Activated CD4-positive, alpha-beta T cell treated with anti-CD3 and anti-CD28 coated beads, Interleukin-2, amount 50 U/mL, for 24 hours (primary cell): ENCODE measurements at regions not wholly inside any gene's neighbourhood (a gene's known extent, or its start where the extent isn't known, plus 50 kb on each side); places are given as distances from the start of the nearest gene placed in this dataset.
"Not testable (repeated sequence)": the region's sequence is repeated elsewhere in the genome, so short reads cannot be mapped to it uniquely, and the experiment has no call there.

Source experiments
- DNase-seq, 2 donors: peaks; one replicate each; pipeline ENCODE4 v3.0.0-alpha.2; 2020; ENCODE audit warnings: low read depth in 1 of 2, low spot score in 1 of 2

DNA sequence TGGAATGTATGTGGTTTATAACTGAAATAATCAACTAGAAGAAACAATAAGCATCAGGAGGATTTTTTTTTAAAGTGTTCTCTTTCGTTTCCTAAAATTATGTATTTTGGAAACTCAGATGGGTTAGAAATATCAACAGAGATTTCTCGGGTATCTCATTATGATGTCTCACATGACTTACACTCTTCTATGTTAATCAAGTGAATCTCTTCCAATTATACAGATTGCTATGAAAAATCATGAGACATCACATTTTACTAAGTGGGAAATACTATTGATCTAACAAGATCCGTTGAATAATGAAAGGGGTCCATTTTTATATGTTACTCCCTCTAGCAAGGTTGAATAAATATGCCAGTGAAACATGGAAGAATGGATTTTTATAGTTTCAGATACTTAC is 54.7 kb upstream of the NRIP1 start:
- DNase-seq, result no peak

GRCh38 chr21:15121097-15121654 is 56.4 kb upstream of the NRIP1 start:
- DNase-seq, result no peak

GRCh38 chr21:15121655-15122120 is 56.9 kb upstream of the NRIP1 start:
- DNase-seq, result no peak

DNA sequence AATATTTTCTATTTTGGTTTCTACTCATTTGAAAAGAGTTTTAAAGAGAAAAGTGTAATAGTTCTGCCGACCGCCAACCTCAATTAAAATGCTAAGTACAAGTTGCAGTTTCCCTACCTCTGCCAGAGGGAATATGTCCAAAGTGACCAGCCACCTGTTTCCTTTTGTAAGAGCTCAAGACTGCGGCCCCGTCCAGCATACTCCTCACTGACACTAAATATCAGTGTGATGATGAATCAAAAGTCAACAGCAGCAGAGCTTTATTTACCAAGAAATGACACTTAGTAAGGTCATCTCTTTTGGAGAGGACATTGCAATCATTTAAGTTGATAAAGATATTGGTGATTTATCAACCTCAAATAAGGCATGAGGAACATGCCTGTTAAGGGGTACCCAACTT is 57.4 kb upstream of the NRIP1 start:
- no peak for DNase-seq

- no peak for DNase-seq
These were observed 59.9 kb upstream of the NRIP1 start for GRCh38 chr21:15124731-15125130.

DNA sequence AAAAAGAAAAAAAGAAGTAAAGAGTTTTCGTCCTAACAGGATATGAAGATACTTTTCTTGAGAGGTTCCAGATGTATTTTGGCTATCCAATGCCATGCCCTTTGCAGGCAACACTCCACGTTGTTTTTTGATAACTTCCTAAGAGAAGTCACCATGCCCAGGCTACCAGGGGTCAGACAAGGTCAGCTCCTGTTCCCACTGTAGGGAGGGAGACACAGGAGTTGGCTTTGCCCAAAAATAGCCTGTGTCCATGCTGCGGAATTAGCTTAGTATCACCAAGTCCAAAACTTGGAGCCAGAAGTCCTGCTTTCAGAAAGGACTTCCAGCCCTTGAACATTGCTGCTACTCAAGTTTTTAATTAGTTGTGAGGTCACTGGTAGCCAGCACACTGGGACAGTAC is 62.1 kb upstream of the NRIP1 start:
- no peak for DNase-seq

DNA sequence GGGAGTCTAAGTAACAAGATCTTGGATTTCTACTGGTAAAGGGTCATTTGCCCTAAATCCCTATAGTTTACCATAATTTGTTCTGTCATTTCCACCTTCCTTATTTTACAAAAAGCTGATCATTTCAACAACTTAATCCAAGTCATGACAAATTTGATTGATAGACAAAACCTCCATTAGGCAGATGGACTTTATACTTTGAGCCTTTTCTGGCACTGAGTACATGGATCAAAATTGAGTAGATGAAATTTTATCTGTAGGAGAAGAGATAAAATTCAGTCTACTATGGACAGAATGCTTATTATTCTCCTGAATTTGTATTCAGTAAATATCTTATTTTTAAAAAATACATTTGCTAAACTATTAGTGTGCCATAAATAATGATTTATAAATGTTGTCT is 62.6 kb upstream of the NRIP1 start:
- no peak for DNase-seq

DNA sequence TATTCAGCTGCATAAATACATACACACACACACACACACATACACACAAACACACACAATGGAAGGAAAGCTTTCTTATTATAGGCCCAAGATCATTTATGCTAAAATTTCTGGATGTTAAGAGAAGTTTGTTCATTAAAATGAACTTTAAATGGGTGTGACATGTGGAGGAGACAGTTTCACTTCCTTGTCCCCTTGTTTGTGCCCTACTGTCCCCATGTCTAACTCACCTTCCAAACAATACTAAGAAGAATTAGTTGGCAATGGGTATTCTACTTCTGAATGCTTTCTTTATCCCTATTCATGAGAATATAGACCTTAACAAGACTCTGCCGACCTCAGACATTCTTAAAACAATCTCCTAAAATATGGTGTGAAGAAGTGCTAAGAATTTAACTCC is 63.5 kb upstream of the NRIP1 start:
- DNase-seq, result no peak

DNA sequence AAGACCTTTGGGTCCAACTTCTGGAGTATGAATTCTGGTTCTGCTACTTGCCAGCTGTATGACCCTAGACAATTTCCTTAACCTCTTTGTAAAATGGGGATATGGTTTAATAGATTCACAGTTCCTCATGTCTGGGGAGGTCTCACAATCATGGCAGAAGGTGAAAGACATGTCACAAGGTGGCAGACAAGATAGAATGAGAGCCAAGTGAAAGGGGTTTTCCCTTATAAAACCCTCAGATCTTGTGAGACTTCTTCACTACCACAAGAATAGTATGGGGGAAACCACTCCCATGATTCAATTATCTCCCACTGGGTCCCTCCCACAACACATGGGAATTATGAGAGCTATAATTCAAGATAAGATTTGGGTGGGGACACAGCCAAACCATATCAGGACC is 63.9 kb upstream of the NRIP1 start:
- not testable (repeated sequence) for DNase-seq

GRCh38 chr21:15130326-15130725 is 65.5 kb upstream of the NRIP1 start:
- no peak for DNase-seq

DNA sequence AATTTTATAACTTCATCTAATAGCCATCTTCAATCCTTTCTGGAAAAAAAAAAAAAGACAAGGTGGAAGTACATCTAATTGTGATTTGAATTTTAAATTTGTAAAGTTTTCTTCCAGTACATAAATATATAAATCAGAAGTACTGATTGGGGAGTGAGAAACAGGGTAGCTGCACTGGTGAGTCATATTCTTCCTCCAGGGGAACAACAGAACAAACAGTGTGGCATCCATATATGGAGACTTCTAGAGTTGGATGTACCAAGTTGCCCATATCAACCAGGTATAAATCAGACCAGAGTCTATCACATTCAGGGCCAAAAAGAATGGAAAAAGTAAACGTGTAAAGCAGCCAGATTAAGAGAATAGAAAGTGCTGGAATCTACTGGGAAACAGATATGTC is 66.0 kb upstream of the NRIP1 start:
- DNase-seq, result no peak

DNA sequence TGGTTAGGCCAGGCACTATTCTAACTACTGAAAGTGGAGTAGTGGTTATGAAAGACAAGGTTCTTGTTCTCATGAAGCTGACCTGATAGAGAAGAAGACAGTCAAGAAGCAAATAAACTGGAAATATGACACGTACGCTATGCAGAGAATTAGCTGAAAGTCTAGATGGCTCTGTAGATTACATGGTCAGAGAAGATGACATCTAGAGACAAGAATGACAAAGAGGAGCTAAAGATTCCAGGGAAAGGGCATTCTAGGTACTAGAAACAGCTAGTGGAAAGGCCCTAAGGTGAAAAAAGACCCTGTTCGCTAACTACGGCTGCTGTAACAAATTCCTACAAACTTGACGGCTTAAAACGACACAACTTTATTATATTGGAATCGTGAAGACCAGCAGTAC is 68.0 kb upstream of the NRIP1 start:
- DNase-seq, result no peak

- no peak for DNase-seq
These were observed 70.1 kb upstream of the NRIP1 start for GRCh38 chr21:15134701-15135470.

GRCh38 chr21:15135867-15136629 is 71.2 kb upstream of the NRIP1 start:
- no peak for DNase-seq

DNA sequence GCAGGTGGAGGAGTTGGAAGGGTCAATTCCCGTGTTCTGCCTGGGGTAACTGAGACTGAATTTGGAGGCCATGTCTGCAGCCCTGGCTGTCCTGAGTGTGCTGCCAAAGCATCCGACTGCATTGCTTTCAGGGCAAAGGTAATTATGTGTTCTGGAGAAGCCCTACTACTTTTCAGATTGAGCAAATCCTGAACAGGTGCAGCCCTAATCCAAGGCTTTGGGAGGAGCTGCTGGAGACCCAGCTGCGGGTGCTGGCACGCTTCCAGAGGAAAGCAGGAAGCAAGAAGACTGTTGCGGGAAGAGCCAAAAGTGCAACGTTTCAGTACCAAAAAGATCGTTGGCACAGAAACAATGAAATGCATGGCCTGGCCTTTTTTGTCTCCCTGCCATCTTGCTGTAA is 73.7 kb upstream of the NRIP1 start:
- no peak for DNase-seq

DNA sequence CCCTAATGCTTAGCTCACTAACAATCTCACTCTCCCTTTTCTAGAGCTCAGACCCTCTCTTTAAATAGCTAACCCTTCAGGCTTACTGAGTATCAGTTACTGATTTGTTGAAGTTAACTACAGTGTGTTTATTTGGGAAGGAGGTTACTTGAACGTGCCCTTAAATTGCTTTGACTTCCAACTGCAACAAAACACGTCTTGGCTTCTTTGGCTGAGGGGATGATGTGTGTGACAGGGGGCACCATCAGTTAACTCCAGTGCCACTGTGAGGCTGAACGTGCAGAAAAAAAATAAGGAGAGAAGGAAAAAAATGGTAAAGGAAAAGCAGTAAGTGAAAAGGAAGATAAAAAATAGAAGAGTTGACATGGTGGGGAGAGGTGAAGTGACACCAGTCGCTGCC is 75.1 kb upstream of the NRIP1 start:
- no peak for DNase-seq

- no peak for DNase-seq
These were observed 75.7 kb upstream of the NRIP1 start for GRCh38 chr21:15140321-15141019.

DNA sequence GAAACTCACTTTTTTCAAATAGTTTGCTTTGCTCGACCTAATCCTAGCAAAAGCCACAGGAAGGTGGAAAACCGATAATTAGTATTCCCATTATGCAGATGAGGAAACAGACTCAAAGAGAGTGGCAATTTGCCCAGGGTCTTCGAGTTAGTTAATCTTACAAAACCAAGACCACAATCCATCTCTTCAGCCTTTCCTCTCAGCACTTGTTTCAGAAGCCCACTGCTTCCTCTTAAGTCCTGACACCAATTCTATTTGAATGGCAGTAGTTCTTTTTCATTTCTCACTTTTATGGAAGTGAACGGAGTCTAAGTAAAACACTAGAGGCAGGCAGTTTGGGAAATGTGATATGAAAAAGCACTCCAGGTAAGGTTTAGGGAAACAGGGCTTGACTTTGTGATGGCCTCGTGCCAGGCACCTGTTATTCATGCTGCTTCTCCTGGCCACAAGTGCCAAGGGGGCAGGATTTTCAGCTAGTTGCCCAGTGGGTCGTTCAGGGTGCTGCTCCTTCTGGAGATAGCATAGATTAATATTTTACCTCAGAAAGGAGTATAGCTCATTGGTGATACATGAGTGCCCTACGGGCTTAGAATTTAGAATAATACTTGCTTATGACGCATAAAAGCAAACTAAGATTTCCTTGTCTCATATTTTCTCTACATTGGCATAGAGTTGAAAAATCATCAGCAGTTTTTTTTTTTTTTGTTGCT is 76.6 kb upstream of the NRIP1 start:
- DNase-seq, result no peak

DNA sequence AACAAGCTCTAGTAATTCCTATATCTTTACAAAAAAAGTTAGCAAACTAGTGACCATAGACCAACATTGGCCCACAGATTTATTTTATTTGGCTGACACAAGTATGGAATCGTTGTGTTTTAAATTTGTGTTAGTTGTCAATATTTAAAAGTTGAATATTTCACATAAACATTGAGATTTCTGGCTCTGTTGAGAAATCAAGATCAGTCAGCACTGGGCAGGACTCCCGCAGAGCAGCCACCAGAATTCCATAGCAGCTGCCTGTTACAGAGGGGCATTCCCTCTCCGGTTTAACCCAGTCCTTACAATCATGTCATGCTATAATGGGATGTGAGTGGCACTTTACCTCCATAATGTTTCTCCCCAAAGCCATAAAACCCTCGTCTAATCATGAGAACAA is 79.2 kb upstream of the NRIP1 start:
- DNase-seq, result no peak

DNA sequence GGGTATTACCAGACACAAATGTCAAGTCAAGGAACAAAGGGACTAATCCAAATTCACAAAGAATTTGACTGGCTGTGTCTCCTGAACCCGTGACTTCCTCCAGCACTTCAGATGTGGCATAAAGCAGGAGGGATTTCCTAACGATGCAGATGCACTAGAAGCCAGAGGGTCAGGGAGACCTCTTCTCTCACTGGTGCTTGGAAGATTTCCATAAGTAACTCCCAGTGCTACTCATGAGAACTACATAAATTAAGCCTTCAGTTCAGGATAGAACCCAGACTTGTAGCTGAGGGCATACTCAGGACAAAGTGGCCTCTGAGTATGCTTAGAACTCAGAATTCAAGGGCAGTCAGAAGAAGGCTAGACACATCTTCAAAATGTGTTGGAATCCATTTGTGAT is 83.6 kb upstream of the NRIP1 start:
- no peak for DNase-seq

DNA sequence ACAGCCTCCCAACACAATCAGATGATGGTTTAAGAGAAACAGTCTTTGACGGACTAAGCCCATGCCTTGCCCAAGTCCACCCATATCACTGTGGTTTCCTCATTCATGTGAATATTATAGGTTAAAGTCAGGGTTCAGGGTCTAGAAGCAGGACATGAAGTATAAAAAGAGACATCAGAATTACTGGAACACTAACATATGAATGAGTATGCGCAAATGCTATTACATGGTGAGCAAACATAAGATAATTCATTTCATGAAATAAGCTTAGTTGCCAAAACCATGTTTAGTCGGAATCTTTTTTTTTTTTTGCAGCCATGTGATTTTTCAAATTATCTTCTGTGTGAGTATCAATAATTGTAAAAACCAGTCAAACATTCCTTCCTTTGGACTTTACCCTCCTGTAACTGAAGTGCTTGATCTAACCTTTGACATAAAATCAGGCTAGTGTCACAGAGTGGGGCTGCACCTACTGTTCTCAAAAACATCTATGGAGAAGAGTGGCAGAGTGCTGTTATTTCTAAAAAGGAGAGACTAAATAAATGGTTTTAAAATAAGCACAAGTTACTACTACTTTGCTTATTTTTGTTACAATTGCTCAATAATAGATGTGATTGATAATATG is 84.9 kb upstream of the NRIP1 start:
- no peak for DNase-seq
